Mesenteric fat pad (tissue), 1 donor: ENCODE measurements at regions not wholly inside any gene's neighbourhood (a gene's known extent, or its start where the extent isn't known, plus 50 kb on each side); places are given as distances from the start of the nearest gene placed in this dataset.

Experiments used
- DNase-seq: peaks from one replicate; pipeline ENCODE4 v3.0.0-alpha.2; 2020; ENCODE audit warnings: low spot score
- donor health status: DM: yes; HTN: yes; CAD: no.

DNA sequence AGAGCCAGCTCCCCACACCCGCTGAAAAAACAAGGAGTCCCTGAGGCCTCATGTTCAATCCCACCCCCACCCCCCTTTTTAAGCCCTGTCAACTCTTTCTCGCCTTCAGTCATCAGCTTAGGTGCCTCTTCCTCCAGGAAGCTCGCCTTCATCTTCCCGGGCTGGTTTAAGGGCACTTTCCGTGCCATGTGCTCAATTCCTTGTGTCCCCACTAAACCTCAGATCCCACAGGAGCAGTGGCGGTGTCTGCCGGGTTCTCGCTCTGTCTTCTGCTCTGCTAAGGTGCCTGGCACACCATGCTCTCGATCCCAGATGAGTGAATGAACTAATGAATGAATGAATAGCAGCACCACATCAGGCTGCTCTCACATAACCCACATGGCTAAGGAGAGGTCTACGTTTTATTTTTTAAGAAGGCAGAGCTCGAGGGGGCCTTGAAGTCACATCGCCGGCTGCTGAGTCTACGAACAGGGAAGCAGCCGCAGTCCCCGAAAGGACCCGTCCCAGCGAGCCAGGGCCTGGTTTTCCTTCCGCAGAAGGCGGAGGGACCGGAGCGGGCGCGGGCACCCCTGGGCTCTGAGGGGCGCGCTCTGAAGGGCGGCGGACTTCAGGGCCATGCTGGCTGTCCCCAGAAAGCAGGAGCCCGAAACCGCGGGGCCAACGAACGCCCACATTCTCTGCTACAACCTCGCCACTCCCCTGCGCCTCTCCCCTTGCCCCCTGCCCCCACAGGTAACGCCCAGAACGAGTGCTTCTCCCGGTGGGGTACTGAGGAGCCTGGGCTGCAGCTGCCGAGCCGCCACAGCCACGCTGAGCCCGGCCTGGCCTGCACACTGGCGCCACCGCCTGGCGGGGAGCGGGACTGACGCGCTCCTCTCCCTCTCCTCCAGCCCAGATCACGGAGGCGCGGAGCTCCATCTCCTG lies 73.4 kb upstream of the KCNMA1 start:
- peak; percentile 94 for DNase-seq

DNA sequence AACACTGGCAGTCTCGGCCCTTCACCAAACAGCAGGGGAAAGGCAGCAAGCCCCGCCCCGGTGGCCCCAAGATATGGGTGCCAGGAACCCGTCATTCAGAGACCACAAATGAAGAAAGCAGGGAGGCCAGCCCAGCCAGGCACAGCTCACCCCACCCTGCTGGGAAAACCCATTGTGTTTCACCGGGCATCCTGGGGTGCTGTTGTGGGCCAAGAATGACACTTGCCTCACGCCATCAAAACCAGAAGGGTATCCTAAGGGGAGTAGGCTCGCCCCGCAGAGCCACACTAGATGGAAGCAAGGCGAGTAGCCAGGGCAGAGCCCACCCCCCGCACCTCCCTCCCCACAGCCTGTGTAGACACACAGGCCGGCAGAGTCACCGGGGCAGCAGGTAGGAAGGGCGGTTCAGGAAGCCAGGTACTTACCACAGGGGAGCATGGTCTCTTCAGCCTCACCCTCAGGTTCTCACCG lies 72.5 kb upstream of the KCNMA1 start:
- DNase-seq = peak; percentile 81

DNA sequence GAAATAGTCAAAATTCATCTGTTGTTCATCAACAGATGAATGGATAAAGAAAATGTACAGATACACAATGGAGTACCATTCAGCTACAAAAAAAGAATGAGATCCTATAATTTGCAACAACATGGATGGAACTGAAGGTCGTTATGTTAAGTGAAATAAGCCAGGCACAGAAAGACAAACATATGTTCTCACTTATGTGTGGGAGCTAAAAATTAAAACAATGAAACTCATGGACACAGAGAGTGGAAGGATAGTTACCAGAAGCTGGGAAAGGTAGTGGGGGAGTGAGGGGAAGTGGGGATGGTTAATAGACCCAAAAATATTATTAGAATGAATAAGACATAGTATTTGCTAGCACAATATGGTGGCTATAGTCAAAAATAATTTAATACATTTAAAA lies 70.0 kb upstream of the KCNMA1 start:
- DNase-seq = no peak

DNA sequence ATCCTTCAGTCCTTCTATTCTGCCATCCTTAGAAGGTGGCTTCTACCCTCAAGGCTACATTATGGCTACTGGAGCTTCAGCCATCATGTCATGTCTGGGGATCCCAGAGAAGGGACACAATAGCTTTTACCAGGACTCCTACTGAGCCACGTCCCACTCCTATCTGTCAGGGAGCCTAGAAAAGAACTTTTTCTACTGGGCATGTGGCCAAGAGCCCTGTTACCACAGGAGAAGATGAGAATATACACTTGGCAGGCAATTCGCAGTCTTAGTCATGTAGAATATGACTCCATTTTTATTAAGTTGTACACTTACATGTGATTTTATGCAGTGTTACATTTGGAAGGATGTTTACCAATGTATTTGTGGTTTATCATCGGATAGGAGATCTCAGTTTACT lies 64.6 kb upstream of the KCNMA1 start:
- DNase-seq = no peak

DNA sequence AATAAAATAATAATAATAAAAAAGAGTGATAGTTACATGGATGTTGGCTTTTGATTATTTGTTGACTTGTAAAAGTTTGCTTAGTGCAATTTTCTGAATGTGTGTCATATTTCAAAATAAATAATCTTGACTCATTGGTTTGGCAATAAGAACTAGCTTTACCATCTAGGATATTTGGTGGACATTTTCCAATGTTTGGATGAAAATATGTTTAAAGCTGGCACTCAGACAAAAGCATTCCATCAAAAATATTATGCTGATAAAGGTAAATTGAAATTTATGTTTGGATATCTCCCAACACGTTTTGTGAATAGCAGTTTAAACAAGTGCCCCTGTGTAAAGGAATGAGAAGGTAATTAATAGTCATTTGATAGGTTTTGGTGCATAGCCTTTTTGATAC lies 62.5 kb upstream of the KCNMA1 start:
- DNase-seq = no peak

DNA sequence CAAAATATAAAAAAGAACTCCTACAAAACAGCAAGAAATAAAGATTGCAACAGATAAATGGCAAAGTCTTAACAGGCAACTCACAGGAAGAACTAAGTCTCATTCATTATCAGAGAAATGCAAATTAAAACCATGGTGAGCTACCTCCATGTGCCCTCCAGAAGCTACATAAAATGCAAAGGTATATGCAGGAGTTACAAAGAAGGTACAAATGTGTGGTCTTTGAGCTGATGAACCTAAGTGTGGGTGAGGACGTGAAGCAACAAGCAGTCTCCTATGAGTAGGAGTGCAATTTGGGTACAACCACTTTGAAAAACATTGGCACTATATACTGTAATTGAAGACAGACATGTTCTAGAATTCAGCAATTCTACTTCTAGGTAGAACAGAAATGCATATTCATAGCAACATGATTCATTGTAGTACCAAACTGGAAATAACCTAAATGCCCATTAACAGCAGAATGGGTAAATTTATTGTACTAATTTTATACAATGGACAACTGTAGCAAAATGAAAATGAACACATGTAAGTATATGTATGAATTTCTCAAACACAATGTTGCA lies 61.6 kb upstream of the KCNMA1 start:
- no peak for DNase-seq

DNA sequence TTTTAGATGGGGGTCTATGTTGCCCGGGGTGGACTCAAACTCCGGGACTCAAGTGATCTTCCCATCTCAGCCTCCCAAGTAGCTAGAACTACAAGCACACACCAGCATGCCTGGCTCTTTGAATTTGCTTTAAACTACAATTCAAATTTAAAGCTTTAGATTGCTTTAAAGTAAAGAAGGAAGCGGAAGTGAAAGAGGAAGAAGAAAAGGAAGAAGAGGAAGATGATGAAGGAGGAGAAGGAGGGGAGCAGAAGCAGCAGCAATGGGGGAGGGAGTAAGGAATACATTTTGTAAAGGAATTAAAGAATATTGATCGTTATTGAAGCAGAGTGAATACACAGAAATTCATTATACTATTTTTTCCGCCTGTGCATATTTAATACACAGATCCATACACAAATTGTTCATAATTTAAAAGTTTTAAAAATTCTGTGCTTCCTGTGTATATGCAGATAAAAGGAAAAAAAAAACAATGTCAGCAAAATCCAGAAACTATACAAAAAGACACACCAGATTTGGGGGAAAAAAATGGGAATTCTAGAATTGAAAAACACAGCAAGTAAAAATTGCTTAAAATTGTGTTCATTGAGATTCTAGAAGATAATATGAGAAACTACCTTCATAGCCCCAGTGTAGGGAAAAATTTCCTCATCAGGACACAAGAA lies 60.8 kb upstream of the KCNMA1 start:
- no peak for DNase-seq

DNA sequence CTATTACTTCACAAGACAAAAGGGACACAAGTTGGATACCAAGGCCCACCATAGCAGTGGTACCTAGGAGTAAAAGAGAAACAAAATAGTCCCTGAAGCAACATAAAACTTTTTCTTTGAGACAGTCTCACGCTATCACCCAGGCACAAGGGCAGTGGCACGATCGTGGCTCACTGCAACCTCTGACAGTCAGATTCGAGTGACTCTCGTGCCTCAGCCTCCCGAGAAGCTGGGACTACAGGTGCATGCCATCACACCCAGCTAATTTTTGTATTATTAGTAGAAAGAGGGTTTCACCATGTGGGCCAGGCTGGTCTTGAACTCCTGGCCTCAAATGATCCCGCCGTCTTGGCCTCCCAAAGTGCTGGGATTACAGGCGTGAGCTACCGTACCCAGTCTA lies 59.0 kb upstream of the KCNMA1 start:
- DNase-seq = no peak

DNA sequence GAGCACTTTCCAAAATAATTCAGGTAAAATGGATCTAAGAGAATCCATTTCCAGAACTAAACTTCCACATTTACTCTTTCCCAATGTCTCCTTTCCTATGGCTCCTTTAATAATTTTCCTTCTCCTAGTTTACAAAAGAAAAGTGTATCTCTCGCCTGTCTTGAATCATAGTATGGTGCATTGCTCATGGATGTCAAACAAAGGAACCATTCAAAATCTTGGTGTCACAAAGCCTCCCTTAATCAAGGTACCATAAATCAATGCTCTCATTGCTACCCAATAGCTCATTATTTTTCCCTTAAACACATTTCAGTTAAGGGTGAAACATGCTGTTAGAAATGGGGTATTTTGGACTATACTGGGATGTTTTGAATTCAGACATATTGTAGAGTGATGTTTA lies 57.6 kb upstream of the KCNMA1 start:
- no peak for DNase-seq

DNA sequence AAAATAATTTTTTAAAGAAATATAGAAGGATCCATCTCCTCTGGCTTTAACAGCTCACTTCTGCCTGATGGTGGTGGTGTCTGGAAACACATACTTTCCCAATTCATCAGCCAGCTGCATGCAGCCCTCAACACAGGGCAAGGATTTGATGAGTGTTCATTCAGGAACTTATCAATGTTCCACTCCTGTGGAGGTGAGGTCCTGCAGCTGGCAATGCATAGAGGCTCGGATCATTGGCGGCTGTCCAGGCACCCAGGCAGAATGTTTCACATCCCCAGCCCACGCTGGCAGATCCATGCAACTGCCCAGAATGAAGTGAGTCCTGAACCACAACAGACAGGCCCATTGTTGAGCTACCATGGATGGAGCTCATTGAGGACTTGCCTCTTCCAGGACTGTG lies 55.2 kb upstream of the KCNMA1 start:
- DNase-seq = no peak

DNA sequence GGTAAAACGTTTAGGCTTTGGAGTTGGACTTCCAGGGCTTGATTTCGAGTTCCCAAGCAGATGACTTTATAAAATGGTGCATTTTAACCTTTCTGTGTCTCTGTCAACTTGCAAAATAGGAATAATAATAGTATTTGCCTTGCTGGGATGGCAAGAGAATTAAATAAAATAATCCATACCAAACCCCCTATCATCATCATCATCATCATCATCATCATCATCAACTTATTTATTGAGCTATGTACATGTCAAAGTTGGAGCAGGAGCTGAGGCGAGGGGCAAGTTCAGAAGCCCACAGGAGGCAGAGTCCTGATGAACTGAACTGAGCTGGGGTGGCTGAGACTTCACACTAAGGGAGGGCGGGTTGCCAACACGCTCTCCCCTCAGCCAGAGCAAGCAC lies 51.7 kb upstream of the KCNMA1 start:
- no peak for DNase-seq

DNA sequence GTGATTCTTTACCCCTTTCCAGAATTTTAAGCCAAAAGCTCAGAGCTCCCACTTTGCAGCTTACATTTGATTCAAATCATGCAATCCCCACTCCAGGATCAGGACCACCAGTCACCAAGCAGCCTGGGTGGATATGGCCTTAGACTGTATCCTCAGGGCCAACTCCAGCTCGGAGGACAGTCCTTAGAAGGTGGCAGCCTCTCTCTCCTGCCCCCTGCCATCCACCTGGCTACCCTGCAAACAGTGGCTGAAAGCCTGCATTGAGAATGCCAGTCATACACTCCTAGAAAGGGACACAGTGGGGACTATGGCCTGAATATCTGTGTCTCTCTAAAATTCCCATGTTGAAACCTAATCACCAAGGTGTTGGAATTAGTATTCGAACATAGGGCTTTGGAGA lies 50.0 kb upstream of the KCNMA1 start:
- DNase-seq = no peak
